Peyer's patch (tissue), 4 donors: ENCODE measurements at regions not wholly inside any gene's neighbourhood (a gene's known extent, or its start where the extent isn't known, plus 50 kb on each side); places are given as distances from the start of the nearest gene placed in this dataset.

ENCODE experiments used
- DNase-seq, 3 donors: peaks; one replicate each; pipeline ENCODE4 v3.0.0-alpha.2; 2017 to 2019
- H3K27ac ChIP-seq, 4 donors: fragments of 200-600 bp; sonication (generic); one replicate each; pipeline ENCODE4 v1.5.1; 2016 to 2019
- H3K27me3 ChIP-seq, 2 donors: fragments of 200-600 bp; sonication (generic); one replicate each; pipeline ENCODE4 v1.5.1; 2019
- H3K36me3 ChIP-seq, 3 donors: fragments of 200-600 bp; sonication (generic); one replicate each; pipeline ENCODE4 v1.5.1; 2016 to 2019
- H3K4me1 ChIP-seq, 4 donors: fragments of 200-600 bp; sonication (generic); one replicate each; pipeline ENCODE4 v1.5.1; 2016 to 2019
- H3K4me3 ChIP-seq, 4 donors: fragments of 200-600 bp; sonication (generic); 1 replicate in 3 of 4; 2 replicates in 1 of 4; pipeline ENCODE4 v1.5.1; 2016 to 2019; ENCODE audit warnings: mild to moderate bottlenecking in 1 of 4
- H3K9me3 ChIP-seq, 4 donors: fragments of 200-600 bp; sonication (generic); one replicate each; pipeline ENCODE4 v1.5.1; 2016 to 2019; ENCODE audit warnings: mild to moderate bottlenecking in 1 of 4
- POLR2A ChIP-seq, 2 donors: fragments of 450-650 bp; IDR thresholded peaks; one replicate each; pipeline ENCODE4 v1.5.1; 2017; ENCODE audit warnings: antibody characterized with exemption in 2 of 2, mild to moderate bottlenecking in 2 of 2, moderate library complexity in 2 of 2
- TF ChIP-seq, protein P1 (sequence below), 6 experiments: fragments of 450-650 bp in 4 of 6; fragments of 200-600 bp in 2 of 6; sonication (generic) in 1 of 6; IDR thresholded peaks; one replicate each; pipeline ENCODE4 v1.5.1; 2017 to 2019; ENCODE audit warnings: antibody characterized with exemption in 6 of 6, mild to moderate bottlenecking in 3 of 6, moderate library complexity in 1 of 6

DNA sequence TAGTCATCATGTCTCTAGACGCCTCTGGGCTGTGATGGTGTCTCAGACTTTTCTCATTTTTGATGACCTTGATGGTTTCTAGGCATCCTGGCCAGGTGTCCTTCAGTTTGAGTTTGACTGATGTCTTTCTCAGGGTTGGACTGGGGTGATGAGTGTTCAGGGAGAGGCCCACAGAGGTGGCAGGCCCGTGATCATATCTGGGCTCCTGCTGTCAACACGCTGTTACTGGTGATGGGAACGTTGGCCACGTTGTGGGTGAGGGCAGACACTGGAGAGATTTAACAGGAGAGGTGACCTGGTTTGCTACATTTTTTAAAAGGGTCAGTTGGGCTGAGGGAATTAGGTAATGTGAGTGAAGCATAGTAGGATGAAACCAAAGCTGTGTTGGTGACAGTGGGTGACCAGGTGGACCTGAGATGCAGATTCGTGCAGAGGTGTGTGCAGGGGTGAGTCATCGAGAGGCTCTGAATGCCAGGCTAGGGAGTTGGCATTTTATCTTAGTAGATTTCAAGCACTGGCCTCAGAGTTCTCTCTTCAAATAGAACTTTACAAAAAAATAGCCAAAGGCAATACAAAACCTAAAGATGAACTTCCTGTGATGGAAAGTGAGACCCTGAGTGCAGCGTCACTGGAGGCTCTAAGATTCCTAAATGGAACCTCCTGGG, 174.1 kb downstream of the CDH26 start:
- TF ChIP-seq POLR2A (IDR thresholded peaks at IDR 0.05), result no peak
- TF ChIP-seq, protein P1, sequence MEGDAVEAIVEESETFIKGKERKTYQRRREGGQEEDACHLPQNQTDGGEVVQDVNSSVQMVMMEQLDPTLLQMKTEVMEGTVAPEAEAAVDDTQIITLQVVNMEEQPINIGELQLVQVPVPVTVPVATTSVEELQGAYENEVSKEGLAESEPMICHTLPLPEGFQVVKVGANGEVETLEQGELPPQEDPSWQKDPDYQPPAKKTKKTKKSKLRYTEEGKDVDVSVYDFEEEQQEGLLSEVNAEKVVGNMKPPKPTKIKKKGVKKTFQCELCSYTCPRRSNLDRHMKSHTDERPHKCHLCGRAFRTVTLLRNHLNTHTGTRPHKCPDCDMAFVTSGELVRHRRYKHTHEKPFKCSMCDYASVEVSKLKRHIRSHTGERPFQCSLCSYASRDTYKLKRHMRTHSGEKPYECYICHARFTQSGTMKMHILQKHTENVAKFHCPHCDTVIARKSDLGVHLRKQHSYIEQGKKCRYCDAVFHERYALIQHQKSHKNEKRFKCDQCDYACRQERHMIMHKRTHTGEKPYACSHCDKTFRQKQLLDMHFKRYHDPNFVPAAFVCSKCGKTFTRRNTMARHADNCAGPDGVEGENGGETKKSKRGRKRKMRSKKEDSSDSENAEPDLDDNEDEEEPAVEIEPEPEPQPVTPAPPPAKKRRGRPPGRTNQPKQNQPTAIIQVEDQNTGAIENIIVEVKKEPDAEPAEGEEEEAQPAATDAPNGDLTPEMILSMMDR (IDR thresholded peaks at IDR 0.05), result no peak
- H3K4me1 ChIP-seq, result no peaks in the 10 kb centered on the region
- H3K9me3 ChIP-seq, result no peaks in the 10 kb centered on the region
- H3K4me3 ChIP-seq, result no peak overlapping the region
- no peaks in the 10 kb centered on the region for H3K27me3 ChIP-seq
- no peak overlapping the region for H3K27ac ChIP-seq
- DNase-seq, result no peak
- H3K36me3 ChIP-seq, result no peaks in the 10 kb centered on the region

DNA sequence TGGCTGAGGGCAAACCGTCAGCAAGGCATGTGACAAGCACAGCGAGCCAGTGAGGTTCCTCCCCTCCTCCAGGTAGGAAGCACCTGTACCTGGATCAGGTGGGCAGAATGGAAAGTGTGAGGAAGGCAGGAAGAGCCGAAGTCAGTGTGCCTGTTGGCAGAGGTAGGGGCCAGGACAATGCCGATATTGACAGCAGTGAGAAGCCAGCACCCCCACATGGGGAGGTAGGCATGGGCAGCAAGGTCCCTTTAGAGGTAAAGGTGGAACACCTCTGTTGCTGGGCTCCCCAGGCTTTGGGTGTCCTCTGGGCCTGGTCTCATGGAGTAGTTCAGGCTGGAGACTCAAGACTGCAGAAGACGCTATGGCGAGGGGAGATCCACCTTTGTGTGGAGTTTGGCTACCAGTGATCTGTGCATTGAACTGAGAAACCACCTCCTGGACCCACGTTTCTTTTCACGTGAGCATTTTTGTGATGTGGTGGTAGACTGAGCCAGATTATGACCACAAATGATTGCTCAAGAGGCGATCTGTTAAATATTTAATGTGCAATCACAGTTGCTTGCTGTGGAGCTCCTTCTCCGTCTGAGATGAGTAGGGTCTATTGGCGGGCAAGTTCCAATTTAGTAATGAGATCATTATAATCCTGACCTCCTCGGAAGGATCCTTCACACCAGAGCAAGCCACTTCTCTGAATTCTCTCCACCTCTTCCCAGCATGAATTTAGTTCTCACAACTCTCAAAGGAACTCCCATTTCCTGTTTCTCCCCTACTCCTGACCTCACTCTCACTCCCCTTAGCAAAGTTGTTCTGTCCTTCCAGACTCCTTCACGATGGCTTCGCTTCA, 174.8 kb downstream of the CDH26 start:
- TF ChIP-seq POLR2A (IDR thresholded peaks at IDR 0.05), result no peak
- TF ChIP-seq, protein P1 (IDR thresholded peaks at IDR 0.05), result no peak
- Histone ChIP-seq H3K4me3 (no peak overlapping the region), H3K27me3 (no peaks in the 10 kb centered on the region), H3K4me1 (no peaks in the 10 kb centered on the region), H3K9me3 (no peaks in the 10 kb centered on the region), H3K36me3 (no peaks in the 10 kb centered on the region), H3K27ac (no peak overlapping the region)
- DNase-seq, result no peak

DNA sequence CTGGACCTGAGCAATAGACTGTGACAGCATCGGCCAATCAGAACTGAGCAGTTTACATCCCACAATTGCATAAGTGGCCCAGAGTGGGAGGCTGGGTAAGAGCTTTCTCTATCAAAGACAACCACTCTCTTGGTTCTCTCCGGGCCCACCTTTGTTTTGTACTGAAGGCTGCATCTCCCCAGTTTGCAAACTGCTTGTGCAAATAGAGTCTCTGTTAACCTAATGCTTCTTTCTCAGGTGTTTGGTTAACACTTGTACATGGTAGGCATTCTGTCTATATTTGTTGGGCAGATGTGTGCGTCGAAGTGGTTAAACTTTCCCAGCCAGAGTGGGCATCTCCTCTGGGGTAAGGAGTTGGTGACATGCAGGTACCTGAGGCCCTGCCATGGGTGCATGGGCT, 177.1 kb downstream of the CDH26 start:
- DNase-seq, result no peak
- Histone ChIP-seq H3K4me1 (no peaks in the 10 kb centered on the region), H3K9me3 (no peaks in the 10 kb centered on the region), H3K27me3 (no peaks in the 10 kb centered on the region), H3K36me3 (no peaks in the 10 kb centered on the region), H3K4me3 (no peak overlapping the region), H3K27ac (no peak overlapping the region)
- TF ChIP-seq POLR2A (IDR thresholded peaks at IDR 0.05), result no peak
- TF ChIP-seq, protein P1 (IDR thresholded peaks at IDR 0.05), result no peak

DNA sequence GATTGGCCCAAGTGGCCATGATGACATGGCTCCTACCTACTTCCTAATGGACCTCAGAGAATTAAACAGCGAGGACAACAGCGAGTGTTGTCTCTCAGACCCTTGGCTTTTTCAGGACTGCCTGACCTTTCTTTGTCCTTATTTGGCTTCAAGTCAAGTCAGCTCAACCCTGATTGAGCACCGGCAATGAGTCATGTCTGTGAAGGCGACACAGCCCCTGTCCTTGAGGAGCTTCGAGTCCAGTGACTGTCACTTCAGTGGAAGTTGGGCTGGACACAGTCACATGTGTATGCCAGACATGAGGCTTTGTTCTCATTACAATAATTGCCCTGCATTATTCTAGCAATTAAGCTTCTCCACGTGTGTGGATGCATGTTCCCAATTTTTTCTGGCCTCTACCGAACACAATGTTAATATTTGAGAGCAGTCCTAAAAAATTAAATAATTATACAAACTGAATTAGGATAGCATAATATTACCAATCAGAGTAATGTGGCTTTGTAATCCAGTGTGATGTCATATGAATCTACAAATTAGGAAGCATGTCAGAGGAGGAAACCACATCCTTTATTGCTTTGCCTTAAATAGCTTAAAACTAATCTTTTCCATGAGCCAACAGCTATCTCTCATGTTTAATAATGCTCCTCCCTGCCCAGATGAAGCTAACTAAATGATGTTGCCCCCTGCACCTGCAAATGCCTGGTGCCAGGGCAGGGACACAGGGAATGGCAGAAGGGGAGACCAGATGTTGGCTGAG, 178.6 kb downstream of the CDH26 start:
- H3K36me3 ChIP-seq, result no peaks in the 10 kb centered on the region
- TF ChIP-seq, protein P1 (IDR thresholded peaks at IDR 0.05), result no peak
- no peak for TF ChIP-seq POLR2A (IDR thresholded peaks at IDR 0.05)
- no peaks in the 10 kb centered on the region for H3K9me3 ChIP-seq
- H3K4me3 ChIP-seq, result no peak overlapping the region
- H3K27ac ChIP-seq, result no peak overlapping the region
- H3K4me1 ChIP-seq, result no peaks in the 10 kb centered on the region
- DNase-seq, result no peak
- H3K27me3 ChIP-seq, result no peaks in the 10 kb centered on the region

DNA sequence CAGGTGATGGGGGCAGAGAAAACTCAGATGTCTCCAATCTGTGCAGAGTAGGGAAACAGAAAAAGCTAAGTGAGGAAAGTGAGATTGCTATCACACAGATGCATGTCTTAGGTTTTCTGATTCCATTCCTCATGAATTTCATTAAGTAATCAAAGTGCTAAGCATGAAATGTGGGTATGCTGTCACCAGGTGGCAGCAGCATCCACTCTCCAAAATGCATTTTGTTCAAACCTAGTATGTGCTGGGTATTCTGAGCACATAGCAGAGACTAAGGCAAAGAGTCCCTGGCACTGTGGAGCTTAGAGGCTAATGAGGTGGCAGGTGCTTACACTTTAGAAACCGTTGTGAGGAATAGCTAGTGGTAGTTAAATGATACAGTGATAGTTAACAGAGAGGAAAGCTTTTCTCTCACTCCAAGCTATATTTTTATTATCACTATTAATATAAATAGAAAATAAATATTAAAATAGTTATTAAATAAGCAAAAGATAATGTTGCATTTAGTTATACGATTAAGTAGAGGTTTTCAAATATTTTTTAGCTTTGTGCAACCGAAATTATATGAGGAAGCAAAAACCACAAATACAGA, 179.5 kb downstream of the CDH26 start:
- TF ChIP-seq POLR2A (IDR thresholded peaks at IDR 0.05), result no peak
- TF ChIP-seq, protein P1 (IDR thresholded peaks at IDR 0.05), result peak in 4 of 6 experiments; percentile 24 to 52 (median 40)
- peak overlapping the region in 1 of 4 donors; percentile 41 for H3K4me3 ChIP-seq
- DNase-seq, result peak in 1 of 3 donors; percentile 53

More for the DNA sequence above, 179.5 kb downstream of the CDH26 start:
- H3K27me3 ChIP-seq, result no peaks in the 10 kb centered on the region
- no peaks in the 10 kb centered on the region for H3K9me3 ChIP-seq
- H3K36me3 ChIP-seq, result no peaks in the 10 kb centered on the region
- no peak overlapping the region for H3K27ac ChIP-seq
- no peaks in the 10 kb centered on the region for H3K4me1 ChIP-seq
